ENCODE measurements at regions not wholly inside any gene's neighbourhood (a gene's known extent, or its start where the extent isn't known, plus 50 kb on each side); places are given as distances from the start of the nearest gene placed in this dataset.

- Histone ChIP-seq H3K9me3 (no peaks in the 10 kb centered on the region), H3K4me1 (peaks cover 0 to 20% (median 0%) of the 10 kb centered on the region in 4 donors), H3K36me3 (no peaks in the 10 kb centered on the region), H3K27ac (no peak overlapping the region), H3K27me3 (no peaks in the 10 kb centered on the region), H3K4me3 (no peak overlapping the region)
- WGBS, 2 donors, result 72 to 73% methylated on average over 3 of the region's 3 CpGs
- no peak for DNase-seq (ENCODE audit: low spot score in 2 of 2)
- TF ChIP-seq POLR2A (IDR thresholded peaks at IDR 0.05), result no peak
- no peak for TF ChIP-seq EP300 (IDR thresholded peaks at IDR 0.05)
Observed at GRCh38 chr6:84417260-84417659, 189.8 kb upstream of the CEP162 start.

GRCh38 chr6:84416043-84416657 is 188.7 kb upstream of the CEP162 start:
- 52 to 61% methylated on average over 2 of the region's 2 CpGs for WGBS, 2 donors
- TF ChIP-seq POLR2A (IDR thresholded peaks at IDR 0.05) (no peak), EP300 (IDR thresholded peaks at IDR 0.05) (no peak)
- TF ChIP-seq, protein P1, sequence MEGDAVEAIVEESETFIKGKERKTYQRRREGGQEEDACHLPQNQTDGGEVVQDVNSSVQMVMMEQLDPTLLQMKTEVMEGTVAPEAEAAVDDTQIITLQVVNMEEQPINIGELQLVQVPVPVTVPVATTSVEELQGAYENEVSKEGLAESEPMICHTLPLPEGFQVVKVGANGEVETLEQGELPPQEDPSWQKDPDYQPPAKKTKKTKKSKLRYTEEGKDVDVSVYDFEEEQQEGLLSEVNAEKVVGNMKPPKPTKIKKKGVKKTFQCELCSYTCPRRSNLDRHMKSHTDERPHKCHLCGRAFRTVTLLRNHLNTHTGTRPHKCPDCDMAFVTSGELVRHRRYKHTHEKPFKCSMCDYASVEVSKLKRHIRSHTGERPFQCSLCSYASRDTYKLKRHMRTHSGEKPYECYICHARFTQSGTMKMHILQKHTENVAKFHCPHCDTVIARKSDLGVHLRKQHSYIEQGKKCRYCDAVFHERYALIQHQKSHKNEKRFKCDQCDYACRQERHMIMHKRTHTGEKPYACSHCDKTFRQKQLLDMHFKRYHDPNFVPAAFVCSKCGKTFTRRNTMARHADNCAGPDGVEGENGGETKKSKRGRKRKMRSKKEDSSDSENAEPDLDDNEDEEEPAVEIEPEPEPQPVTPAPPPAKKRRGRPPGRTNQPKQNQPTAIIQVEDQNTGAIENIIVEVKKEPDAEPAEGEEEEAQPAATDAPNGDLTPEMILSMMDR (IDR thresholded peaks at IDR 0.05), result no peak
- Histone ChIP-seq H3K4me3 (no peak overlapping the region), H3K9me3 (no peaks in the 10 kb centered on the region), H3K4me1 (peaks cover 0 to 18% (median 0%) of the 10 kb centered on the region in 4 donors), H3K27ac (no peak overlapping the region), H3K36me3 (no peaks in the 10 kb centered on the region), H3K27me3 (no peaks in the 10 kb centered on the region)
- no peak for DNase-seq (ENCODE audit: low spot score in 2 of 2)

DNA sequence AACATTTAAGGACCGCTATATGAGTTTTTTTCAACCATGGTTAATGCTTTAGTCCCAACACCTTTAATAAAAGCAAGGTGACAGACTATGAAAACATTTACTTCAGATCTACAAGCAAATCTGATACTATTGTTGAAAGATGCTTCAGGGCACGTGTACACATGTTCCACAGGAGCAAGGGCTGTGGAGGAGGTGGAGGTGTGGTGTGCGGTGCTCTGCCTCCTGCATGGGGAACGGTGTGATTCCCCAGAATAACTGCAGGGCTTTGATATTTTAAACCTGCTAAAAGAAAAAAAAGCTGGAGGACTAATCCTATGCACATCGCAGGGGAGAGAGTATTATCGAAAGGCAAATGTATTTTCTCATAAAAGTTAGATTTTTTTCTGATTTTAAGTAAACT is 188.1 kb upstream of the CEP162 start:
- 67 to 74% methylated on average over 6 of the region's 6 CpGs for WGBS, 2 donors

GRCh38 chr6:84415068-84415467 is 187.6 kb upstream of the CEP162 start:
- Histone ChIP-seq H3K9me3 (no peaks in the 10 kb centered on the region), H3K27me3 (no peaks in the 10 kb centered on the region), H3K36me3 (no peaks in the 10 kb centered on the region), H3K27ac (no peak overlapping the region), H3K4me3 (no peak overlapping the region), H3K4me1 (peaks cover 0 to 19% (median 0%) of the 10 kb centered on the region in 4 donors)
- no peak for DNase-seq (ENCODE audit: low spot score in 2 of 2)
- TF ChIP-seq, protein P1 (IDR thresholded peaks at IDR 0.05), result no peak
- TF ChIP-seq POLR2A (IDR thresholded peaks at IDR 0.05), result no peak
- TF ChIP-seq EP300 (IDR thresholded peaks at IDR 0.05), result no peak
- 50 to 63% methylated on average over 2 of the region's 2 CpGs for WGBS, 2 donors

More for the DNA sequence above, 188.1 kb upstream of the CEP162 start:
- Histone ChIP-seq H3K4me3 (no peak overlapping the region), H3K27ac (no peak overlapping the region), H3K9me3 (no peaks in the 10 kb centered on the region), H3K36me3 (no peaks in the 10 kb centered on the region), H3K27me3 (no peaks in the 10 kb centered on the region), H3K4me1 (peaks cover 0 to 19% (median 0%) of the 10 kb centered on the region in 4 donors)
- TF ChIP-seq, protein P1 (IDR thresholded peaks at IDR 0.05), result no peak
- TF ChIP-seq EP300 (IDR thresholded peaks at IDR 0.05) (no peak), POLR2A (IDR thresholded peaks at IDR 0.05) (no peak)
- no peak for DNase-seq (ENCODE audit: low spot score in 2 of 2)

GRCh38 chr6:84414531-84414930 is 187.1 kb upstream of the CEP162 start:
- no peaks in the 10 kb centered on the region for H3K27me3 ChIP-seq
- H3K4me3 ChIP-seq, result no peak overlapping the region
- H3K27ac ChIP-seq, result peak overlapping the region in 1 of 4 donors; percentile 25
- DNase-seq (ENCODE audit: low spot score in 2 of 2), result peak in 1 of 2 donors; percentile 20
- H3K9me3 ChIP-seq, result no peaks in the 10 kb centered on the region
- peaks cover 0 to 19% (median 0%) of the 10 kb centered on the region in 4 donors for H3K4me1 ChIP-seq
- no peak for TF ChIP-seq POLR2A (IDR thresholded peaks at IDR 0.05)
- TF ChIP-seq, protein P1 (IDR thresholded peaks at IDR 0.05), result no peak
- no peak for TF ChIP-seq EP300 (IDR thresholded peaks at IDR 0.05)
- H3K36me3 ChIP-seq, result no peaks in the 10 kb centered on the region
- WGBS, 2 donors, result 53 to 64% methylated on average over 6 of the region's 6 CpGs

Measured in tibial nerve (tissue), 4 donors.